OCI-LY3 (cell line): ENCODE measurements at regions not wholly inside any gene's neighbourhood (a gene's known extent, or its start where the extent isn't known, plus 50 kb on each side); places are given as distances from the start of the nearest gene placed in this dataset.
"Not testable (repeated sequence)": the region's sequence is repeated elsewhere in the genome, so short reads cannot be mapped to it uniquely, and the experiment has no call there.

Source experiments
- H2AFZ ChIP-seq: fragments of 200-600, 300-600 bp; shearing (Covaris generic); 2 replicates; pipeline ENCODE4 v1.6.0; 2014; ENCODE audit warnings: antibody characterized with exemption, low read depth, low read length
- H3K27ac ChIP-seq: fragments of 200-600, 300-600 bp; sonication (generic); 2 replicates; pipeline ENCODE4 v1.5.1; 2014; ENCODE audit warnings: mild to moderate bottlenecking, low read length, moderate library complexity, mixed read lengths
- H3K27me3 ChIP-seq: fragments of 200-600, 300-600 bp; sonication (generic); 2 replicates; pipeline ENCODE4 v1.6.1; 2014; ENCODE audit warnings: low read depth, low read length, mixed read lengths
- H3K36me3 ChIP-seq: fragments of 200-600, 300-600 bp; sonication (generic); replicated peaks from 2 replicates; pipeline ENCODE3; 2014; ENCODE audit warnings: low read depth, low read length, mixed read lengths
- H3K4me1 ChIP-seq: fragments of 300-600, 200-600 bp; sonication (generic); 2 replicates; pipeline ENCODE4 v1.6.1; 2014; ENCODE audit warnings: low read length, mixed read lengths
- H3K4me2 ChIP-seq: fragments of 200-600, 300-600 bp; sonication (generic); 2 replicates; pipeline ENCODE4 v1.6.1; 2014; ENCODE audit warnings: low read length, mixed read lengths
- H3K4me3 ChIP-seq: fragments of 300-600, 200-600 bp; sonication (generic); 2 replicates; pipeline ENCODE4 v1.5.1; 2014; ENCODE audit warnings: antibody characterized with exemption, mild to moderate bottlenecking, low read length, moderate library complexity
- H3K79me2 ChIP-seq: fragments of 300-600, 200-600 bp; shearing (Covaris generic); 2 replicates; pipeline ENCODE4 v1.6.1; 2014; ENCODE audit warnings: mild to moderate bottlenecking, low read length, mixed read lengths
- H3K9ac ChIP-seq: fragments of 300-600, 200-600 bp; shearing (Covaris generic); 2 replicates; pipeline ENCODE4 v1.6.0; 2014; ENCODE audit warnings: mild to moderate bottlenecking, low read length, moderate library complexity
- H3K9me3 ChIP-seq: fragments of 200-600, 300-600 bp; shearing (Covaris generic); 2 replicates; pipeline ENCODE4 v1.6.1; 2014; ENCODE audit warnings: low read length, mixed read lengths; ENCODE audit not compliant: insufficient read depth
- H4K20me1 ChIP-seq: fragments of 200-600, 300-600 bp; sonication (generic); 2 replicates; pipeline ENCODE4 v1.6.1; 2016; ENCODE audit warnings: low read length, mixed read lengths; ENCODE audit not compliant: insufficient read depth
- CTCF ChIP-seq: fragments of 200-600, 300-600 bp; sonication (generic); IDR thresholded peaks from 2 replicates; pipeline ENCODE4 v1.5.1; 2014; ENCODE audit warnings: antibody characterized with exemption, low read length, low read depth
- EZH2phosphoT487 ChIP-seq: fragments of 200-600 bp; shearing (Covaris generic); IDR thresholded peaks from 2 replicates; pipeline ENCODE4 v1.6.1; 2018; ENCODE audit warnings: antibody characterized with exemption, mixed run types, low read depth

- H3K4me2 ChIP-seq: no peak overlapping the region
- H2AFZ ChIP-seq: no peak overlapping the region
- H3K79me2 ChIP-seq: no peaks in the 10 kb centered on the region
- no peak overlapping the region for H3K27ac ChIP-seq
- H3K4me3 ChIP-seq: no peak overlapping the region
- no peak overlapping the region for H3K9ac ChIP-seq
- TF ChIP-seq EZH2phosphoT487 (no peak), CTCF (no peak)
- H3K9me3 ChIP-seq: no peaks in the 10 kb centered on the region; the same call in 1 of the 2 replicates
- no peaks in the 10 kb centered on the region for H3K27me3 ChIP-seq
- no peaks in the 10 kb centered on the region for H4K20me1 ChIP-seq
- peaks cover under 1% of the 10 kb centered on the region; the same call in 1 of the 2 replicates for H3K4me1 ChIP-seq
- H3K36me3 ChIP-seq: peaks cover 1% of the 10 kb centered on the region
These were observed 80.8 kb upstream of the GNAQ start for GRCh38 chr9:78112406-78112805.

GRCh38 chr9:78112004-78112403 lies 80.4 kb upstream of the GNAQ start:
- Histone ChIP-seq H3K79me2 (no peaks in the 10 kb centered on the region), H3K36me3 (peaks cover 5% of the 10 kb centered on the region)

GRCh38 chr9:78109075-78109474 lies 77.5 kb upstream of the GNAQ start:
- H3K27ac ChIP-seq: no peak overlapping the region
- no peaks in the 10 kb centered on the region for H3K27me3 ChIP-seq
- no peaks in the 10 kb centered on the region for H3K79me2 ChIP-seq
- peaks cover 32% of the 10 kb centered on the region for H3K4me1 ChIP-seq
- H3K4me3 ChIP-seq: no peak overlapping the region
- no peak for TF ChIP-seq EZH2phosphoT487
- TF ChIP-seq CTCF: no peak
- H3K4me2 ChIP-seq: no peak overlapping the region
- no peaks in the 10 kb centered on the region; the same call in 1 of the 2 replicates for H3K9me3 ChIP-seq
- H2AFZ ChIP-seq: no peak overlapping the region
- no peaks in the 10 kb centered on the region for H4K20me1 ChIP-seq
- no peak overlapping the region for H3K9ac ChIP-seq
- H3K36me3 ChIP-seq: peaks cover 10% of the 10 kb centered on the region

More at GRCh38 chr9:78112004-78112403, 80.4 kb upstream of the GNAQ start:
- no peak overlapping the region for H3K27ac ChIP-seq
- TF ChIP-seq EZH2phosphoT487 (no peak), CTCF (no peak)
- H4K20me1 ChIP-seq: no peaks in the 10 kb centered on the region
- no peaks in the 10 kb centered on the region; the same call in 1 of the 2 replicates for H3K9me3 ChIP-seq
- H2AFZ ChIP-seq: no peak overlapping the region
- no peaks in the 10 kb centered on the region for H3K27me3 ChIP-seq
- H3K4me2 ChIP-seq: no peak overlapping the region
- H3K4me1 ChIP-seq: peaks cover 4% of the 10 kb centered on the region; the same call in 1 of the 2 replicates
- H3K4me3 ChIP-seq: no peak overlapping the region
- no peak overlapping the region for H3K9ac ChIP-seq

DNA sequence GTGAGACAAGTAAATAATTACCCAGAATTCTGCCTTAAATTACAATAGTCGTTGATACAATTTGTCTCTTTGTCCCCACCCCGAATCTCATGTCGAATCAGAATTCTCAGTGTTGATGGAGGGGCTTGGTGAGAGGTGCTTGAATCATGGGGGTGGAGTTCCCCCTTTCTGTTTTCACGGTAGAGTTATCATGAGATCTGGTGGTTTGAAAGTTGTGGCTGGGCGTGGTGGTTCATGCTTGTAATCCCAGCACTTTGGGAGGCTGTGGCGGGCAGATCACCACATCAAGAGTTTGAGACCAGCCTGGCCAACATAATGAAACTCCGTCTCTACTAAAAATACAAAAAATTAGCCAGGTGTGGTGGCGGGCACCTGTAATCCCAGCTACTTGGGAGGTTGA lies 75.0 kb upstream of the GNAQ start:
- not testable (repeated sequence) for H3K27me3 ChIP-seq, H4K20me1 ChIP-seq, H3K4me3 ChIP-seq, H2AFZ ChIP-seq, H3K4me2 ChIP-seq, H3K9me3 ChIP-seq, H3K36me3 ChIP-seq, H3K9ac ChIP-seq, H3K79me2 ChIP-seq, H3K27ac ChIP-seq
- H3K4me1 ChIP-seq: peaks cover 49% of the 10 kb centered on the region
